HepG2 (cell line): ENCODE measurements at regions not wholly inside any gene's neighbourhood (a gene's known extent, or its start where the extent isn't known, plus 50 kb on each side); places are given as distances from the start of the nearest gene placed in this dataset.

ENCODE experiments used
- ATAC-seq: fragments of 200-7000 bp; cut with Tn5 transposase; 3 replicates; pipeline ENCODE4 v1.9.1; 2020; ENCODE audit warnings: mild to moderate bottlenecking, moderate library complexity
- BruUV-seq: library from RNA; stranded (reverse); fragments of 400-500 nt; replicated peaks from 2 replicates; lab custom pipeline; 2021; lab: Mats Ljungman, UMichigan
- CTCF ChIA-PET: fragments of 300-600 bp; formaldehyde crosslinking; extraction: SDS; loops from one replicate; lab custom pipeline; 2021; ENCODE audit warnings: low total read pairs, inconsistent platforms, low intra/inter-chr PET ratio; lab: Yijun Ruan, JAX
- POLR2A ChIA-PET: fragments of 350-600 bp; sonication (Branson Sonifier 250); formaldehyde crosslinking; loops from one replicate; lab custom pipeline; 2020; ENCODE audit warnings: antibody characterized with exemption, inconsistent platforms; lab: Yijun Ruan, JAX
- DNase-seq: peaks from one replicate; pipeline ENCODE4 v3.0.0-alpha.2; 2015; ENCODE audit warnings: low spot score
- FAIRE-seq: peaks from 3 replicates; lab custom pipeline; 2011; peaks lifted over from hg19 to GRCh38; lab: Jason Lieb, UNC
- H2AFZ ChIP-seq: one replicate; pipeline ENCODE4 v1.6.1; 2011; ENCODE audit warnings: low read length, inconsistent platforms
- H3K27ac ChIP-seq: fragments of 300-600 bp; 3 replicates; pipeline ENCODE4 v1.8.0; 2011; ENCODE audit warnings: mixed run types, mild to moderate bottlenecking, mixed read lengths, low read length, inconsistent platforms; ENCODE audit not compliant: insufficient read depth; ENCODE audit errors: extremely low read length
- H3K27me3 ChIP-seq, 2 experiments: fragments of 200-600 bp in 1 of 2; 2 replicates in 1 of 2; 3 replicates in 1 of 2; pipeline versions ENCODE4 v1.6.0 to v1.8.0; 2011; ENCODE audit warnings: low read length in 2 of 2, mild to moderate bottlenecking in 2 of 2, moderate library complexity in 2 of 2, inconsistent platforms in 1 of 2; ENCODE audit not compliant: insufficient read depth in 2 of 2, control insufficient read depth in 1 of 2
- H3K36me3 ChIP-seq, 2 experiments: fragments of 200-600 bp in 1 of 2; replicated peaks in 1 of 2; 2 replicates in 1 of 2; 3 replicates in 1 of 2; pipeline versions ENCODE4 v1.5.1 to v1.8.0; 2011; ENCODE audit warnings: low read length in 2 of 2, inconsistent platforms in 1 of 2; ENCODE audit not compliant: insufficient read depth in 2 of 2, control insufficient read depth in 1 of 2
- H3K4me1 ChIP-seq: 2 replicates; pipeline ENCODE4 v1.5.1; 2012; ENCODE audit warnings: low read length, inconsistent platforms; ENCODE audit not compliant: insufficient read depth
- H3K4me2 ChIP-seq: 2 replicates; pipeline ENCODE4 v1.6.0; 2011; ENCODE audit warnings: low read depth, low read length, inconsistent platforms
- H3K4me3 ChIP-seq, 3 experiments: fragments of 200-600 bp in 1 of 3; sonication (generic), shearing (Covaris generic) in 1 of 3; replicated peaks in 1 of 3; 2 replicates each; pipeline ENCODE4 v1.5.1; 2011 to 2016; ENCODE audit warnings: low read length in 3 of 3, inconsistent platforms in 2 of 3, low read depth in 2 of 3, mild to moderate bottlenecking in 2 of 3, control low read depth in 1 of 3, mixed read lengths in 1 of 3; ENCODE audit not compliant: insufficient read depth in 1 of 3
- H3K79me2 ChIP-seq: one replicate; pipeline ENCODE4 v1.6.1; 2011; ENCODE audit warnings: low read length, inconsistent platforms; ENCODE audit not compliant: insufficient read depth
- H3K9ac ChIP-seq: 2 replicates; pipeline ENCODE4 v1.6.0; 2011; ENCODE audit warnings: mild to moderate bottlenecking, low read depth, low read length, inconsistent platforms; ENCODE audit not compliant: insufficient read depth
- H3K9me3 ChIP-seq: 2 replicates; pipeline ENCODE4 v1.5.1; 2012; ENCODE audit warnings: mild to moderate bottlenecking, low read length
- H4K20me1 ChIP-seq: 2 replicates; pipeline ENCODE4 v1.6.0; 2011; ENCODE audit warnings: inconsistent platforms, mild to moderate bottlenecking, low read length, moderate library complexity; ENCODE audit not compliant: insufficient read depth
- FIP1L1 ChIP-seq: fragments of 200-400 bp; formaldehyde crosslinking; IDR thresholded peaks from 2 replicates; pipeline ENCODE4 v1.6.1; 2018; ENCODE audit warnings: low read depth, mild to moderate bottlenecking, low read length, moderate library complexity, borderline replicate concordance; ENCODE audit not compliant: insufficient read depth
- REPIN1 ChIP-seq: sonication (generic); formaldehyde crosslinking; IDR thresholded peaks from 2 replicates; pipeline ENCODE4 v1.8.0; 2022; ENCODE audit warnings: missing genetic modification reagents, low read depth, mild to moderate bottlenecking, borderline replicate concordance
- WGBS: methylation state at CpG from one replicate; pipeline ENCODE4 v1.1.6; 2017; ENCODE audit warnings: low lambda C conversion rate; 5-methylcytosine and 5-hydroxymethylcytosine counted together
- in situ Hi-C: cut with HindIII; loops from 2 replicates; pipeline ENCODE4 v1.10.0; 2017; ENCODE audit warnings: low pct_unique_long_range_greater_than_20kb; ENCODE audit not compliant: extremely low pct_ligation_motif_present
- intact Hi-C: fragments of 100-400 bp; cut with micrococcal nuclease; formaldehyde crosslinking; loops from one replicate; pipeline ENCODE4 v1.10.0; 2022; ENCODE audit not compliant: unreplicated experiment
- TF ChIP-seq, protein P1 (sequence below), 2 experiments: sonication (generic) in 1 of 2; formaldehyde crosslinking in 1 of 2; IDR thresholded peaks; 2 replicates each; pipeline versions ENCODE4 v1.6.1 to v1.9.0; 2014 to 2022; ENCODE audit warnings: antibody characterized with exemption in 1 of 2, borderline replicate concordance in 1 of 2, inconsistent platforms in 1 of 2, low read depth in 1 of 2, missing genetic modification reagents in 1 of 2
- TF ChIP-seq, protein P2 (sequence below): sonication (generic); formaldehyde crosslinking; IDR thresholded peaks from 2 replicates; pipeline ENCODE4 v1.5.0; 2020; ENCODE audit warnings: missing genetic modification reagents

DNA sequence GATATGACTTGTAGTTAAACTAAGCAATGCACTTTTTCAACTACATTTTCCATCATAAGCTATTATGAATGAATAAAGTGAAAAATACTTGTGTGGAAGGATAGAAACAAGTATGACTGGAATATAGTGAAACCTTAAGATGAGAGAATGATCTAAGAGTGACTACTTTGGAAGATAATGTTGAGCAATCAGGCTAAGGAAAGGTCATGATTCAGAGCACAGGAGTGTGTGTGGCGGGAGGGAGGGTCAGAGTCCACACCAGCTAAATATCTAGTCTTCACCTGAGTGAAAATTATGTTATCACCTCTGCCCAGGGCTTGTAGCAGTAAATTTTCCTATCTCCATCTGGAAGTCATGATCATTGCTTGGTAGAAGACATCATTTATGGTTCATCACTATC, 833.4 kb upstream of the ATXN8OS start:
- Histone ChIP-seq H3K27ac (no peak overlapping the region), H3K27me3 (no peaks in the 10 kb centered on the region), H3K4me3 (no peak overlapping the region), H3K9me3 (no peaks in the 10 kb centered on the region), H3K4me1 (no peaks in the 10 kb centered on the region), H3K9ac (no peak overlapping the region), H3K4me2 (no peak overlapping the region), H2AFZ (no peak overlapping the region), H3K36me3 (no peaks in the 10 kb centered on the region), H3K79me2 (no peaks in the 10 kb centered on the region), H4K20me1 (no peaks in the 10 kb centered on the region)
- intact Hi-C loops, result no loop called here
- no TSS peak for BruUV-seq
- TF ChIP-seq FIP1L1 (no peak), REPIN1 (CRISPR knock-in tag) (no peak)
- TF ChIP-seq, protein P1, sequence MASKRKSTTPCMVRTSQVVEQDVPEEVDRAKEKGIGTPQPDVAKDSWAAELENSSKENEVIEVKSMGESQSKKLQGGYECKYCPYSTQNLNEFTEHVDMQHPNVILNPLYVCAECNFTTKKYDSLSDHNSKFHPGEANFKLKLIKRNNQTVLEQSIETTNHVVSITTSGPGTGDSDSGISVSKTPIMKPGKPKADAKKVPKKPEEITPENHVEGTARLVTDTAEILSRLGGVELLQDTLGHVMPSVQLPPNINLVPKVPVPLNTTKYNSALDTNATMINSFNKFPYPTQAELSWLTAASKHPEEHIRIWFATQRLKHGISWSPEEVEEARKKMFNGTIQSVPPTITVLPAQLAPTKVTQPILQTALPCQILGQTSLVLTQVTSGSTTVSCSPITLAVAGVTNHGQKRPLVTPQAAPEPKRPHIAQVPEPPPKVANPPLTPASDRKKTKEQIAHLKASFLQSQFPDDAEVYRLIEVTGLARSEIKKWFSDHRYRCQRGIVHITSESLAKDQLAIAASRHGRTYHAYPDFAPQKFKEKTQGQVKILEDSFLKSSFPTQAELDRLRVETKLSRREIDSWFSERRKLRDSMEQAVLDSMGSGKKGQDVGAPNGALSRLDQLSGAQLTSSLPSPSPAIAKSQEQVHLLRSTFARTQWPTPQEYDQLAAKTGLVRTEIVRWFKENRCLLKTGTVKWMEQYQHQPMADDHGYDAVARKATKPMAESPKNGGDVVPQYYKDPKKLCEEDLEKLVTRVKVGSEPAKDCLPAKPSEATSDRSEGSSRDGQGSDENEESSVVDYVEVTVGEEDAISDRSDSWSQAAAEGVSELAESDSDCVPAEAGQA (IDR thresholded peaks at IDR 0.05; ENCODE audit: low read depth), result no peak
- TF ChIP-seq, protein P1 (CRISPR knock-in tag; IDR thresholded peaks at IDR 0.05; ENCODE audit: borderline replicate concordance), result no peak
- TF ChIP-seq, protein P2, sequence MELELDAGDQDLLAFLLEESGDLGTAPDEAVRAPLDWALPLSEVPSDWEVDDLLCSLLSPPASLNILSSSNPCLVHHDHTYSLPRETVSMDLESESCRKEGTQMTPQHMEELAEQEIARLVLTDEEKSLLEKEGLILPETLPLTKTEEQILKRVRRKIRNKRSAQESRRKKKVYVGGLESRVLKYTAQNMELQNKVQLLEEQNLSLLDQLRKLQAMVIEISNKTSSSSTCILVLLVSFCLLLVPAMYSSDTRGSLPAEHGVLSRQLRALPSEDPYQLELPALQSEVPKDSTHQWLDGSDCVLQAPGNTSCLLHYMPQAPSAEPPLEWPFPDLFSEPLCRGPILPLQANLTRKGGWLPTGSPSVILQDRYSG (CRISPR knock-in tag), result no peak
- in situ Hi-C loops, result no loop called here
- POLR2A ChIA-PET, result no interaction called here
- CTCF ChIA-PET, result no interaction called here
- 0% methylated on average over 1 of the region's 1 CpG for WGBS
- DNase-seq (no peak), FAIRE-seq (no peak), ATAC-seq (no peak)
